Stimulated activated CD4-positive, alpha-beta T cell treated with anti-CD3 and anti-CD28 coated beads, Interleukin-2, amount 100 ng/mL, for 48 hours (primary cell): ENCODE measurements at regions not wholly inside any gene's neighbourhood (a gene's known extent, or its start where the extent isn't known, plus 50 kb on each side); places are given as distances from the start of the nearest gene placed in this dataset.

Source experiments
- DNase-seq, 2 donors: peaks; one replicate each; pipeline ENCODE4 v3.0.0-alpha.2; 2020

DNA sequence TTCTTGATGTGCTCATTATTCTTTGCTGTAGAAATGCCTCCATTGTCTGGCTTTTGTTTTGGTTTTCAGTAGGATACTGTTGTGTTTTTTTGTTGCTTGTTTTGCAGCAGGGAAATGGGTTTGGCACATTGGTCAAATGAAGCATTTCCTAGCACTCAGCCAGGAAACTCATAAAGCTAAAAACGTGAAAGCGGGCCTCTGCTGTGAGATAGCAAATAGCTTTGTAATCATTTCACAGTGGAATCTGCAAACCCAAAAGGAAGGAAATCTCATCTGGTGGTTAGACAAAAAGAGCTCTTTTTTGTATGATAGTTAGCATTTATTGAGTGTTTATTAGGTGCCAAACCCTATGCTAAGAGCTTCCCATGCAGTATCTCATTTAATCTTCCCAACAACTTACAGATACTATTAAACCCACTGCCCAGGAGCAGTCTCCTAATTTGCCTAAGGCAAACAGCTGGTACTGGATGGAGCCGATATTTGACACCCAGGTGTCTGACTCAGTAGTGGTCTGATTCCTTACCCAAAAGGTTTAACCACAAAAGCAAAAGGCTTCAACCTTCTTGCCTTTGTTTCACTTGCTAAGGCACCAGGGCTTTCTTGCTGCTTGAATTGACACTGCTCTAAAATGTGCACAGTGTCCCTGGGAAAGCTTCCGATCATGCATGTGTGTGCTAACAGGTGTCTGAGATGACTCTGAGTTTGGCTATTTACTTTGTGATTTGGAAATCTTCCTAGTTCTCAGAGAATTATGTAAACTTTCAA, 527.9 kb upstream of the MDFIC2 start:
- no peak for DNase-seq

DNA sequence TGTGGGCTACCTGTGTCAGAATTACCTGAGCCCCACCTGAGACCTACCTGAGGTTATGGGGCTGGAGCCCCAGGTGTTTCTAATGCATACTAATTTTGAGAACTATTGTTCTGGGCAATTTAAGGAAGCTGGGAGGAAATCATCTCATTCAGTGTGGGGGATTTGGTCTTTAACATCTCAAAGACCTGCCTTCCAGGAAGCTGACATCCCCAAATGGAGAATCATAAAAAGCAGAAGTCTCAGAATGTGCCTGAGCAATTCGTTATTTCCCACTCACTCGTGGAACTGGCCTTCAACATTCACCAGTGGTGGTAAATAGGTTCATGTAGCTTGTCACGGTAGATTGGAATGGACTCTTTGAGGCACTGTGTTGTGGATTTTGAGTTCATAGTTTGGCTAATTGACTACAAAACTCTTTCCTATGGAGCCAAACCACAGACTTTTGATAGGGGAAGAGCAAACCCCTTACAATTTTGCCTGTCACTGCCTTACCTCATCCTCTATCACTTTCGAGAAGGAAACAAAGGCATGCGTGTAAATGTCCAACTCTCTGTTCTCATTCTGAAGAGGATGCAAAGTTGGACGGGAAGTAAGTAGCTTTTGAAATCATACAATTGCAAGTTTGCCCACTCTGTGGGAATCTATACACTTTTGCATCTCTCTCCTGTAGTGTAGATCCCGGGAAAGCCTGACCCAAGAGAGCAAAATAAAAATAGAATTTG, 521.0 kb upstream of the MDFIC2 start:
- no peak for DNase-seq

DNA sequence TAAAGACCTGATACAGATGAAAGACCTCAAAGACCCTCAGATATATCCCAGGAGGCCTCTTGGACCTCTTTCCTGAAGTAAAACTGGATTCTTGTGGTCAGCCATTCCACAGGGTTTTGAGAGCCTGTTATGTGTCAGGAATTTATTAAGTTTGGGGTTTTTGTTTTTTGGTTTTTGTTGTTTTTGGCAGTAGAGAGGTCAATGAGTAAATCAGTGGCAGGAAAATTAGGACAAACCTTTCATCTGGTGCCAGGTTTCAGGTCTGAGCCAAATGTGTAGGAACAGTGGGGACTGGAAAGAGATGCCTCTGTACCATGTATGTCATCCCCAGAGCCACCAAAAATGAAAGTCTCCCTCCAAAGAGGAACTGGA, 520.4 kb upstream of the MDFIC2 start:
- no peak for DNase-seq

DNA sequence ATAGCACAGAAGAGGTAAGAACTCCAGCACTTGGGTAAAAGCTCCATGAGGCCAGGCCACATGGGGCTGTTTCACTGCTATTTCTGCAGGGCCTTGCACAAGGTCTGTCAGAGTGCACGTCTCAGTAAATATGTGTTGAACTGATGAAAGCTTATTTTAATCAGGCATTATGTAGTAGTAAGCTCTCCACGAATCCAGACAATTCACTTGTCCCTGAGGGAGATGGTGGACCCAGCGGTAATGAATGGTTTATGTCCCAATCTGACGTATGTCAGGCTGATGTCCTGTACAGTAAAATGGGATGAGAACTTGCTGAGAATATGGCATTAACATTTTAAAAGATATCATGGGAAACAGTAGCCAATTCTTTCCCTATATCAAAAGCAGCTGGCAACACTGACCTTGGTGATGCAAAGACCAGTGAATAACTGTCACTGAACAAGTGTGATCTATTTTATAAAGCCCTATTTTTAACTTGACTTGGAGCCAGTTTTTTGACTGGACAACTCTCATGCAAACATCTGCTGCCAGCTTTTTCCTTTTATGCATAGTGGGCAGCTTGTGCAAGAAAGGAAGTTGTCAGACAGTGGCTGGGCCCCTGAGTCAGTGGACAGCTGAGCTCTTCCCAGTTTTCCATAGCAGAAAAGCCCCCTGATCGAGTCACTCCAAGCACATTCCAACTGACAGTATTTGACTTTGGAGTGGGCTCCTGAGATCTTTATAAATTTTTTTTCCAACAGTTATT, 519.8 kb upstream of the MDFIC2 start:
- no peak for DNase-seq

DNA sequence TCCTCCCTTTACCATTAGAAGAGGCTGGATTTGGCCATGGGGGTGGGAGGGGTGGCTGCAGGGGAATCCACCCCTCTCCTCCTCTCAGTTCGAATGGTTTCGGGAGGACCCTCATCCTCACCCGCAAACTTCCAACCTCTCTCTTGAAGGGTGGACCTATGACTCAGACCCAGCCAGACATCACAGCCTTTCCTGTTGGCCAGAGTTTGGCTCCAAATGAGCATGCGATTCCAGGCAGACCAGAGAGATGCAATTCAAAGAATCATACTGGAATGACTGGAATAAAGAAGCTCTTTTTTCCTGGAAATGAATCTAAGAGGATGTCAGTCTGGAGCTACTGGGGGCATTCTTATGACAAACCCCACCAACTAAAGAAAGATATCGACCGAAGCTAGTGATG, 516.7 kb upstream of the MDFIC2 start:
- no peak for DNase-seq

DNA sequence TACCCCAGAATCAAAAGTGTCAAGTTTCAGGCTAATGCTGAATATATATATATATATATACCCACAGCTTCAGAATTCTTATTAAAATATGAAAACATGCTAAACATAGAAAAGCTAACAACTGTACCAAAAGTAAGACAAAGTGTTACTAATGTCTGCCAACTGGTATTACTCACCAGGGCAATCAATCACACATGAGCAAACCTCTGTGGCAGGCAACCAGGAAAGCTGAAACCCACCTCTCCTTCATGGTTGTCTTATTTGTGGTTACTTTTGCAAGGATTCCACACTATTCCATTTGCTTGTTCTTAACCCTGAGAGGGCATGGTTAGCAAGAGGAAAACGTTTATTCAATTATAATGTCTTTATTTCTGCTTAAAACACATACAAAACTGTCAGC, 512.3 kb upstream of the MDFIC2 start:
- DNase-seq = no peak

DNA sequence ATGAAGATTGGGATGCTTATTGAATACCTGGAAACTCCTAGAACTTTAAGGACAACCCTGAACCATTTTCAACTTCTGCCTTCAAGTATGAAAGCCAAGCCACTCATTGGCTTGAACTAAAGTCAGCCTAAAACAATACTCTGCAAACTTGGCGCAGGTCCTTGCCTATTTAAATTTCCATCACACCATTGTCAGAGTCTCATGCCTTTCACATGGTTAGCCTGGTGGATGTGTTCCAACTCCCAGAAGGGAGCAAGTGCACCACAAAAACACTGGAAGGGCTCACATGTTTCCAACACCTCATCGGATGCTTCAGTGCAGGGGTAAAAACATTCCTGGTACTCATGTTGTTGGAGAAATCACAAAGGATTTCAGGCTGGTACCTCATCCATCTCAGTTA, 511.6 kb upstream of the MDFIC2 start:
- no peak for DNase-seq

DNA sequence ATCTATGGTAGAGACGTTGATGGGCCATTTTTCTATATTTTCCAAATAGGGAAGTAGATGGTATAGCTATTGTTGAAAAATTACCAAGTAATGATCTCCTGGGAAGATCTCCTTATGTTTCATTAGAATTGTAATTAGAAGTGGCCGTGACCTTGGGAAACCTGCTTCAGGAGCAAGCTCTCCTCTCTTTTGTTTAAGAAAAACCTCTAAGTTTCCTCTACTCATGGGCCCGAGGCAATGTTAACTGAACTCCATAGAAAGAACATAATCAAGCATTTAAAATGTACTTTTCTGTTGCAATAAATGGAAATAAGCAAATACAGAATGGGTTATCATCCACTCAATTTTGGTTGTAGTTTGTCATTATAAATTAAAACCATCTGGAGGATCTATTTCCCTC, 511.2 kb upstream of the MDFIC2 start:
- DNase-seq = no peak

DNA sequence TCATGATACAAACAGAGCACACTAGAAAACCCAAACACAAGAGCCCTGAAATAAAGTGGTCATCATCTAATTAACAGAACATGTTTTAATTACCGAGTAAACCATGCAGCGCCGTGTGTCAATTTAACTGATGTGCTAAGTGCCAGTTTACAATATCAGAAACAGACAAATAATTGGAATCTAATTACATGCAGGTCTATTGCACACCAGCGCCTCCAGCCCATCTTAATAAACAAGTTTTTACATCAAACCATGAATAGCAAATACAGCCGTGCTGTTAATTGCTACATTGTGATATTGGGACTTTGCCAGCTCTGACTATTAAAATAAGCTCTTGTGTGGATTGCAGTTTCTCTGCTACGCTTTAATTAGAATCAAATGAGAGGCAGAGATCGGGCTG, 510.2 kb upstream of the MDFIC2 start:
- DNase-seq = no peak

DNA sequence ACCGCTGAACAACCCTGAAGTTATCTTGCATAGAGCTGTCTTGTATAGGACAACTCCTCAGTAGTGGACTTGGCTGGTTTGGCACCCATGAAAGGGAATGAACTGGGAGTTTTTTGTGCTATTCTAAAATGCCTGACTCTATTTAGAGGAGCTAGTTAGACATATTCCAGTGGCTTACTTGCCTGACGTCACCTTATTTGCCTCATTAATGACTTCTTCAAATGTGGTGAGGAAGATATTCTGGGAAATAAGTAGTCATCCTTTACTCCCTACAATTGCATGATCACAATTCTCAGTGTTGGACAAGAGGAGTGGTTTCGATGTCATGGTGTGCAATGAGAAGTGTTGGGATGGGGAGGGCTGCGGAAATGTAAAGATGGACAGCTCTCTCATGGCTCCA, 509.2 kb upstream of the MDFIC2 start:
- no peak for DNase-seq

DNA sequence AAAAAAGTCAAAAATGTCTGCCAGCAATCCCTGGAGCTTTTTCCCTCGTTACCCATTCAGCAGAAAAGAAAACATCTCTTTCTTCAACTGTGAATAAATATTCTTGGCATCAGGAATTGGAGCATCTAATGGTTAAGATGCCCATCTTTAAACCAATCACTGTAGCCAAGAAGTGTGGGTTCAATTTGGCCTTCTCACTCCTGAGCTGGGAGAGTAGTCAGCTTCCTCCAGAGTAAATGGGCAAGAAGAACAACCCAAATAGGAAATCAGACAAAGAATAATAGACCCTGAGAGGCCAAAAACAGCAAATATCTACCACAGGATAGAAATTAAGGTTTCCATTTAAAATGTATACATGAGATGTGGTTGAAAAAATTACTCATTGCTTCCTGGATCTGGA, 508.0 kb upstream of the MDFIC2 start:
- DNase-seq = no peak

DNA sequence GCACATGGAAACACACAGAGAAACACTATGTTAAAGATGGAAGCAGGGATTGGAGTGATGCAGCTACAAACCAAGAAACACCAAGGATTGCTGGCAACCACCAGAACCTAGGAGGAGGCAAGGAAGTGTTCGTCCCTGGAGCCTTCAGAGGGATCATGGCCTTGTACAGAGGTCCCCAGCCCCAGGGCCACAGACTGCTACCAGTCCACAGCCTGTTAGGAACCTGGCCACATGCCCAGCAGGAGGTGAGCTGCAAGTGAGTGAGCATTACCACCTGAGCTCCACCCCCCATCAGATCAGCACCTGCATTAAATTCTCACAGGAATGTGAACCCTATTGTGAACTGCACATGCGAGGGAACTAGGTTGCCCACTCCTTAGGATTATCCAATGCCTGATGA, 505.7 kb upstream of the MDFIC2 start:
- no peak for DNase-seq

DNA sequence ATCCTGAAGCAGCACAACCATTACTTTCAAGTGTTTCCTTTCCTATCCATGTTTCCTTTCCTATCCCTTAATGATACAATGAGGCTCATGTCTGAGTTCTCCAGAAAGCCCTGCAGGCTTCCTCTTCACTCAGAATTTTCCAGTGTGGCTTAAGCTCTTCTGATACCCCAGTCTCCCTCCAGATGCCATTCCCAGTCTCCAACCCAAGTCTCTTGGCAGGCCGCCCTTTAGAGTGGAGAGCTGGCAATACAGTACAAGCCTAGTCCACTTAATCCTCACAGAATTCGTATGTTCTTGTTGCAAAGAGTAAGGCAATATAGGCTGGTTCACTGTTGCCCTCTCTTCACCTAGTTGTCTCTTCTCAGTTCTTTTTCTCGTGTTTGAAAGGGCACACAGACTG, 503.9 kb upstream of the MDFIC2 start:
- no peak for DNase-seq

DNA sequence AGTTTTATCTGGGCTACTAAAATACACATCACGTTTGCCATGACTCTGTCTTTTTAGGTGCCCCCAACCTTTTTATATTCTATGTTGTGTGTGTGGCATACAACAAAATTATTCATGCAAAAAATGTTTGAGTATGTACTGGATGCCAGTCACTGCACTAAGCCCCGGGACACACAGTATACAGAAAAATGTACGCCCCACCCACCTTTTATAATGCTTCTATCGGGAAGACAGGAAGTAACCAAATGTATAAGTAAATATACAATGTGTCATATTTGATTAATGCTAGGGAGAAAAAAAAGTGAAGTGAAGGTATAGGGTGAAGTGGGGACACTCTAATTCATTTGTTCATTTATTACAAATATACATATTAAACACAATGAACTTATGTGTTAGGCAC, 503.4 kb upstream of the MDFIC2 start:
- DNase-seq = no peak

DNA sequence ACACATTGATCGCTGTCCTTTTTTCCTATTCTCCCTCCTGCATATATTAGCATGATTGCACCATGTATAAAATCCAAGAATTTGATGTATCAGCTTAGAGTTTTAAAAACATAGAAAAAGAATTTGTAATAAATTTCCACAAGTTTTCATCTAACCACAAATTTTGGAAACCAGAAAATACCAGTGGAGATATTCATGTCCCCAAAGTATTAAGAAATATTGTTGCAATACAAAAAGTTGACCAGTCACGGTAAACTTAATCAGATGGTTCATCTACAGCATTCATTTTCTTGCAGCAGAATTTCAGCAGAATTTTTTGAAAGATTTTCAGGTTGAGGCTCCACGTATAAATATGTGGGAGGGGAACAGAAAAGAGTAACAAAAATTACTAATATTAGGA, 500.9 kb upstream of the MDFIC2 start:
- no peak for DNase-seq

DNA sequence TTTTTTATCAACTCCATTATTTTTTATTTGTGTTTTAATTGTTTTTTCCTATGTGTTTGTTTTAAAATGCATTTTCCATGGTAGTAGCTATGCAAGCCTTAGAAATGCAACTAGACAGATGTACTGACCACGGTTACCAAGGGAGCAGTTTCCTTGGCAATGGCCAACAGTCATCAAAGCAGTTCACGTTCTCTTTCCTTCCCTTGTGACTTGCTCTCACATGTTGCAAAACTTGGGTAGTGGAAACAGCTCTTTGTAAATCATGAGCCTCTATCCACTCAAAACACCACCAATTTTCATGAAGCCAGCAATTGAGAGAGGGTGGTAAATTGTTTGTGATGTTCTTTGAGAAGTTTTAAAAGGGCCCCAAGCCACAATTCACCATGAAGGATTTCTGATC, 499.4 kb upstream of the MDFIC2 start:
- no peak for DNase-seq

DNA sequence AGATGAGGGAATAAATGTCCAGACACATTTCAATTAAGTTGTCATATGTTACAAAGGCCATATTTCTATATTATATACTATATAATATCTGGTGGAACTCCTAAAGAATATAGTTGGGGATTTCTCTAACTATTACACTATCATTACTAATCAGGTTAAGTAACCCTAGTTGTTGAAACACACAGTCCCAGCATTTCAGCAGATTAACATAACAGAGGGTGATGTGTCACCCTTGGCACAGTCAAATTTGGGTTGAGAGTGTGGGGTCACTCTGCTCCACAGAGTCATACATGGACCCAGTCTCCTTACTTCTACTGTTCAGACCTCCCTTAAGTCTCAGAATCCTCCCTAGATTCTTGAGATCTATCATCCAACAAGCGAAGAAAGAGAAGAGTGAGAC, 496.4 kb upstream of the MDFIC2 start:
- DNase-seq = no peak

DNA sequence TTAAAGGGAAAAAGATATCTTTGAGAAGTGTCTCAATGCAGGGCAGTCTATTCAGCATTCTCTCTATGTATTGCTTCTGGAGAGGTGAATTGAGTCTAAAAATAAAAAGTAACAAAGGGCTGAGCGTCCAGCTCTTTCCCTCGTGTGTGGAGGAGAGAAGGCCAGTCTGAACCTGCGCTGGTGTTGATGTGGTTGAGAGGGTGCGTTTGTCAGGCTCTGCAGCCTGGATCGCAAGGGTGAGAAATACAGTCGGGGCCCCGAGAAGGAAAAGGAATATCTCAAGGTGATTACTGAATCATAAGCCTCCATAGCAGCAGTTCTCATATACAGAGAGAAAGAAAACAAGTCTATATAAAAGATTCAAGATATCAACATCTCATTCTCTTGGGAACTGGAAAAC, 494.1 kb upstream of the MDFIC2 start:
- no peak for DNase-seq

DNA sequence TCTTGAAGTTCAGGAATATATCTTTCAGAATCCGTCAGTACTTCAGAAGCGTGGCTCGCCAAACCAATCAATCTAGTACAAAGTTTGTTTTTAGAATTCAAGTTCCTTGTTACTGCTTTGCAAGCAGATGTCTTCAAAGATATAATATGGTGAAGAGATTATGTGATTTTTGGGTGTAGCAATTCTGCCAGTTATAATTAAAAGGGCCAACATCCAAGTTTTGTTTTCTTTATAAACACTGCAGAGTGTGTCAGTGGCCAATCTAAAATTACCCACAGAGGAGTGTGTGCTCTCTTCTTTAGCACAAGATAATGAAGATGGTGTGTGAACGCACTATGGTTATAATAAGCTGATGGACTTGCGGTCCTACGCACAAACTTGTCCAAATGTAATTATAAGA, 493.6 kb upstream of the MDFIC2 start:
- no peak for DNase-seq

DNA sequence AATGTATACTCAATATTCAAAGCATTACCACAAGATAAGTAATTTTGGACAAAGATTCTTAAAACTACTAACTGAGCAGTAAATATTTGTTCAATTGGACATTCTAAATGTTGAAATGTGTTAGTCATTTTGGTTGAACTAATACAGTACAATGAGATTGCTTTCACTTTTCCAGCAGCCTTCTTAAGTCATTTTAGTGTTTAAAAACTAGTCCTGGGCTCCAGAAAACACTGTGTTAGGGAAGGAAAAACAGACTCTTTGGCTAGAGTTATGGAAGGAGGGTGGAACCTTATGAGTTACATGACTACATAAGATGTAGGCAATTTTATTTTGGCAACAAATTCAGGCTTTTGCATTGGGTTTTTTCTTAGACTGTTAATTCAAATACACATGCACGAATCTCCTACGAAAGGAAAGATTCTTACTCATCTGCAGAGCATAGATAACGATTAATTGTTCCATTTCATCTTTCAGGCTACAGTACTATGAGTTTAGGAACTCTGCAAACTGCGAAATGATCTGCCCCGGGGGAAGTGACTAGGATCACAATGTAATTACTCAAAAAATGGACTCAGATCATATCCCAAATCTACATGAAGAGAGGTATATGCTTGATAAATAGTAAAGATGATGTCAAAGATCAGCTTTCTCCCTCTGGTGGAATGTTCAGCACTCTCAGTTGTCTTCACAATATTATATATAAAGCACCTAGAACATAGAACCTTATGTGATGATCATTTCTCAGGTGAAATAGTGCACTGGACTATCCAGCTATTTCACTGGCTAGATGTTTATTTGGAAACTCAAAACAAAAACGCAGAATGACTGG, 492.8 kb upstream of the MDFIC2 start:
- no peak for DNase-seq

DNA sequence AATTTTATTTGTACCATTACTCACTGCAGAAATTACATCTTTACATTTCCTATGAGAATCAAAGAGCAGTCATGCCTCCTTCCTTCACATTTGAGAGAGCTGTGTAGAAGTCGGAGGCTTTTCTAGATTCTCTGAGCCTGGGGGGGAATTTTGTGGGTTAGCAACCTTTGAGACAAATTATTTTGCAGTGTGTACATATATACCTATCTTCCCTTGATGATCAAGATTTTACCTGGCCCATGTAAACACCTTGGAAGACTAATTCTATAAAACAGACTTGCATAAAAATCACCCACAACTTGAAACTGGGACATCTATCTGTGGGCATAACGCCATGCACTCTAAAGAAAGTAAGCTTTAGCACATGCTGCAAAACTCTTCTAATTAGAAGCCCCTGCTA, 491.5 kb upstream of the MDFIC2 start:
- DNase-seq = no peak

DNA sequence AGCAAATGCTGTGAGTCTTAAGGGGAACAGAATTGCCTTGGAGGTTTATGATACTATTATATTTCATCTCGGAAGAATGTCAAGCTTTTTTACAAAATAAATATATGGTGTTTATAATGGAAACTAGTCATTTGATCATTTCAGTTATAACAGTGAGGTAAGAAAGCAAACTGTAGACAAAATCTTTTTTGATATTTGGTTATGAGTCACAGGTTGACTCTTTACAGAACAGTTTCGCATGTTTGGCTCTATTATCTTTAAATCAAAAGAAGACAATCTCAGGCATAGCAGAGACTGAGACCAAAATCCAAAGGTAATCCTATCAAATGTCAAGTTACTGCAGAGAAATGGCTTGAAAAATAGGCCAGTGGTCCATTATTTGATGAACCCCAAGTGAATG, 490.9 kb upstream of the MDFIC2 start:
- no peak for DNase-seq

DNA sequence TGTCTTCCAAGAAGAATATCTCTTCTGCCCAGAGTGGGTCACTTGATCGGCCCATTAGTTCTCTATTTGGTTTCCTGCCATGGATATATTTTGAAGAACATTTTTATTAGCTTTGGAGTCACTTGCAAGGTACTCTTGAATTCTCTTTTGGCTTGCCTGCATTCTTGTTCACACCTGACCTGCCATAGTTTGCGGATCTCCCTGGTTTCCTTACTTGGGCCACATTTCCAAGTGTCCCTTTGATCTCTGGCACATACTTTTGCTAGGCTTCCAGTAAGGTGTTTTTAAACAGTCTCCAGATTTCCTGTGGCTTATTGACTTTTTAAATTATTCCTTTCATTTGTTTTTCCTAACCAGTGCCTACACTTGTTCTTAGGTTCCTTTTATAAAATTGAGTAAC, 488.5 kb upstream of the MDFIC2 start:
- DNase-seq = no peak
